ENCODE measurements at regions not wholly inside any gene's neighbourhood (a gene's known extent, or its start where the extent isn't known, plus 50 kb on each side); places are given as distances from the start of the nearest gene placed in this dataset.
A peak's percentile ranks its signal among the peaks of the same experiment; 100 is the strongest.

DNA sequence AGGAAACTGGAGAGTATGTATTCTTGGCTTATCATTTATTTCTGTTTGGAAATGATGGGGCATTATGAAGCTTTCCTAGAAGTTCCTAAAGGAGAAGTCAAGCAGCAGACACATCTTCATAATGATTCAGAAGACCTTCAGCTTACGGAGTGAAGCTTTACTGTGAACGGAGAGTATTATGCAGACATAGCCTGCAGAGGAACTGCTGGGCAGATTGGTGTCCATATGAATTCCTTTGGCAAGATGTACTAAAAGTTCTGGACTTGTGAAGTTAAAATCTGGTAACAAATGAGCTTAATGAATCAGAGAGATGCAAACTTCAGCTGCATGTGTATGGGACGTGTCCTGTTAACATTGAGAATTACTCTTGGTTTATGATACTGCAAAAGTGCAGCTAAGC is 60.1 kb downstream of the NABP1 start:
- H3K4me3 ChIP-seq (ENCODE audit: insufficient read depth, low read depth, low read length, poor library complexity, severe bottlenecking): no peak overlapping the region

DNA sequence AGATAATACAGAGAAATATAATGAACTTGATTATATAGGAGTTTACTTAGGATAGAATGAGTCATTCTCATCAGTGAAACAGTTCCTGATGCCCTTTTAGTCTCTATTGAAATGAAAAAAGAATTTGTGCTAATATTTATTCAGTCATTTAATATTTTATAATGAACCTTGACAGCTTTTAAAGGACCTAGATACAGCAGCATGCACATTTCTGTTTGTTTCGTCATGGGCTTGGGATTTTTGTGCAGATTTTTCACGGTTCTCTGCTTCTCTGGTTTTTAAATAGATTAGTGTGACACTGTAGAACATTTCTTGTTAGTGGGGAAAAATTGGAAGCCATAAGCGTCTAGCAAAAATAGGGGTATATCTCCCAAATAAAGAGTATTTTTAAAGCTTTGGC is 60.7 kb downstream of the NABP1 start:
- no peaks in the 10 kb centered on the region for H3K27me3 ChIP-seq (replicated peaks; ENCODE audit: control insufficient read depth, insufficient read depth, low read length, poor library complexity, severe bottlenecking)
- H3K4me1 ChIP-seq (ENCODE audit: control insufficient read depth, insufficient read depth, low read length, poor library complexity, severe bottlenecking): peaks cover 4% of the 10 kb centered on the region
- DNase-seq: no peak
- no peaks in the 10 kb centered on the region for H3K36me3 ChIP-seq (ENCODE audit: control insufficient read depth, insufficient read depth, low read length)
- no peak overlapping the region for H3K27ac ChIP-seq (ENCODE audit: insufficient read depth, low read length, poor library complexity, severe bottlenecking)
- no peaks in the 10 kb centered on the region for H3K9me3 ChIP-seq (ENCODE audit: control insufficient read depth, low read length)
- H3K4me3 ChIP-seq (ENCODE audit: insufficient read depth, low read depth, low read length, poor library complexity, severe bottlenecking): no peak overlapping the region

More for the DNA sequence above, 60.1 kb downstream of the NABP1 start:
- no peaks in the 10 kb centered on the region for H3K27me3 ChIP-seq (replicated peaks; ENCODE audit: control insufficient read depth, insufficient read depth, low read length, poor library complexity, severe bottlenecking)
- H3K36me3 ChIP-seq (ENCODE audit: control insufficient read depth, insufficient read depth, low read length): no peaks in the 10 kb centered on the region
- DNase-seq: no peak
- H3K27ac ChIP-seq (ENCODE audit: insufficient read depth, low read length, poor library complexity, severe bottlenecking): no peak overlapping the region
- peaks cover 4% of the 10 kb centered on the region for H3K4me1 ChIP-seq (ENCODE audit: control insufficient read depth, insufficient read depth, low read length, poor library complexity, severe bottlenecking)
- H3K9me3 ChIP-seq (ENCODE audit: control insufficient read depth, low read length): no peaks in the 10 kb centered on the region

DNA sequence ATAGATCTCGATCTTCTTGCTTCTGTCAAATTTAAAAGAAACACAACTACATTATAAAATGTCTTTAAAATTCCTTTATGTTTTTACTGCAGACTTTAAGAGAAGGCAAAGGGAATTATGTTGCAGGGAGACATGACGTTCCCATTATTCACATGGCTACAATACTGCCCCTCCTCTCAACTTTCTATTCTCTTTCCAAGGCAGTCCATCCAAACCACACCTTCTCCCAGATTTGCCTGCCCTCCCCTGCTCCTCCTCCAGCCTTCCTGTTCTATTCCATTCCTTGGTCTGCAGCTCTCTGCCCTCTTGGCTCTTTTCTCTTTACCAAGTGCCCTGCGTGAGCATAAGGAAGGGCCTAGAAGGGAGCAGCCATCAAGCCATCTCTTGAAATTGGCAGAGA is 61.3 kb downstream of the NABP1 start:
- H3K27me3 ChIP-seq (replicated peaks; ENCODE audit: control insufficient read depth, insufficient read depth, low read length, poor library complexity, severe bottlenecking): no peaks in the 10 kb centered on the region
- no peak for DNase-seq

DNA sequence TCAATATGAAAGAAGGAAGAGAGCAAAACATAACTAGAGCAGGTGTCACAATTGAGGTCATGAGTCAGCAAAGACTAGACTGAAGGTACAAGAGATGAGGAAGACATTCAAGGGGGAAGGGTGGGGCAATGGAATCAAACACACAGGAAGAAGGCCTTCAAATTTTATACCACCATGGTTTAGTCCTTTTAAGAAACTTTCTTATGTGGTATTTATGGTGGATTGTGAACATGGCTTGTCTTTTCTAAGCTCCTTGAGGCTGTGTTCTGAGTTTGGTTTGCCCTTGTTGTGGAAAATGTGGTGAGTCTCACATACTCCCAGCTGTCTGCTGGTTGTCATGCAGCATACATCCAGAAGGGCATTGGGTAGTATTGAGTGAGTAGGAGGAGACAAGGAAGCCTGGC is 62.1 kb downstream of the NABP1 start:
- Histone ChIP-seq H3K27ac (ENCODE audit: insufficient read depth, low read length, poor library complexity, severe bottlenecking) (peak overlapping the region; percentile 21), H3K36me3 (ENCODE audit: control insufficient read depth, insufficient read depth, low read length) (no peaks in the 10 kb centered on the region), H3K9me3 (ENCODE audit: control insufficient read depth, low read length) (no peaks in the 10 kb centered on the region), H3K4me1 (ENCODE audit: control insufficient read depth, insufficient read depth, low read length, poor library complexity, severe bottlenecking) (peaks cover 4% of the 10 kb centered on the region), H3K27me3 (replicated peaks; ENCODE audit: control insufficient read depth, insufficient read depth, low read length, poor library complexity, severe bottlenecking) (no peaks in the 10 kb centered on the region), H3K4me3 (ENCODE audit: insufficient read depth, low read depth, low read length, poor library complexity, severe bottlenecking) (no peak overlapping the region)
- peak; percentile 37 to 50 (median 38) for DNase-seq

More for the DNA sequence above, 61.3 kb downstream of the NABP1 start:
- Histone ChIP-seq H3K9me3 (ENCODE audit: control insufficient read depth, low read length) (no peaks in the 10 kb centered on the region), H3K4me1 (ENCODE audit: control insufficient read depth, insufficient read depth, low read length, poor library complexity, severe bottlenecking) (peaks cover 4% of the 10 kb centered on the region), H3K27ac (ENCODE audit: insufficient read depth, low read length, poor library complexity, severe bottlenecking) (no peak overlapping the region), H3K36me3 (ENCODE audit: control insufficient read depth, insufficient read depth, low read length) (no peaks in the 10 kb centered on the region), H3K4me3 (ENCODE audit: insufficient read depth, low read depth, low read length, poor library complexity, severe bottlenecking) (no peak overlapping the region)

DNA sequence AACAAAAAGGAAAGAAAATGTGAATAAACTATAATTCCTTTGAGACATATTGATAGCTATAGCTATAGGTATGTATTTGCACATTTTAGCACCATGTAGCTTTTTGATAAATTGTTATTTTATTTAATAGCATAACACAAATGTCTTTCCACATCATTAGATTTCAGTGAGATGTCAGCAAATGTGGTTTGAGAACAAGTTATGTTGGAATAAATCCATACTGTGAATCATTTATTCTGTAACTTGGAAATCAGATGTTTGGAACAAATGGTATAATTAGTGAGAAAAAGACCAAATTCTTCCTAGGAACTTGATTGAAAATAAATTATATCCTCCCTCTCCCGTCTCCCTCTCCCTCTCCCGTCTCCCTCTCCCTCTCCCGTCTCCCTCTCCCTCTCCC is 62.8 kb downstream of the NABP1 start:
- H3K36me3 ChIP-seq (ENCODE audit: control insufficient read depth, insufficient read depth, low read length): no peaks in the 10 kb centered on the region
- DNase-seq: no peak
- H3K4me1 ChIP-seq (ENCODE audit: control insufficient read depth, insufficient read depth, low read length, poor library complexity, severe bottlenecking): peaks cover 4% of the 10 kb centered on the region
- H3K9me3 ChIP-seq (ENCODE audit: control insufficient read depth, low read length): no peaks in the 10 kb centered on the region
- H3K27ac ChIP-seq (ENCODE audit: insufficient read depth, low read length, poor library complexity, severe bottlenecking): no peak overlapping the region
- no peaks in the 10 kb centered on the region for H3K27me3 ChIP-seq (replicated peaks; ENCODE audit: control insufficient read depth, insufficient read depth, low read length, poor library complexity, severe bottlenecking)
- H3K4me3 ChIP-seq (ENCODE audit: insufficient read depth, low read depth, low read length, poor library complexity, severe bottlenecking): no peak overlapping the region

DNA sequence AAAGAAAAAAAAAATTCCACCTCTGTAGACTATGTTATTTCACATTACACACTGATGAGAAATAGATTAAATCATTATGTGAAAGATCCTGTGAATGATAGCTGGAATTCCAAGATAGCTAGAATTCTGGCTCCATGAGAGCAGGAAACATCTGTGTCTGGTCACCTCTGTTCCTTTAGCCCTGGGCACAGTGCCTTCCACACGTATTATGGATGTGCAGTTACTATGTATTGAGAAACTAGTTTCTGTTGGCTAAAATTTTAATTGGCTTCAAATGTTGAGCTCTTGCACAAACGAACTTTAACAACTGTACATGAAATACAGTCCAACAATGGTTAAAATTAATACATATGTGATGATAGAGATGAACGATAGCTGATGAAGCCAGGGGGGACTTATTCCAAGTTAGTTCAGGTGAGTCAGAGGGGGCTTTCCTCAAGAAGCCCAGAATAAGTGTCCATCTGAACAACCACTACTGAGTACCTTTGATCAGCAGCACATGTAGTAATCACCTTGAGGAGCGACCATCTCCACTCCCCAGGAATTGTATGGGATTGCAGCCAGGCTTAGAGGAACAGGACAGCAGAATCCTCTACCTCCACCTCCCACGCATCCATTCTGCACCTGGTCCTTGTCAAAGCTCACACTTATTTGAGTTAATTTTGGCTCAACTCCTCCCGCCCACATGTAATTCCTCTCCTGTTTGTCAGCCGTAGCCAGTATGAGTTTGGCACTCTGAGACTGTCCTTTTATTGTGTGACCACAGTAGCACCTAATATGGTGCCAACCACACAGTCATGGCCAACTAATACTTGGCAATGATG is 68.6 kb downstream of the NABP1 start:
- H3K27me3 ChIP-seq (replicated peaks; ENCODE audit: control insufficient read depth, insufficient read depth, low read length, poor library complexity, severe bottlenecking): no peaks in the 10 kb centered on the region
- DNase-seq: no peak
- H3K36me3 ChIP-seq (ENCODE audit: control insufficient read depth, insufficient read depth, low read length): no peaks in the 10 kb centered on the region
- no peak overlapping the region for H3K4me3 ChIP-seq (ENCODE audit: insufficient read depth, low read depth, low read length, poor library complexity, severe bottlenecking)
- no peaks in the 10 kb centered on the region for H3K9me3 ChIP-seq (ENCODE audit: control insufficient read depth, low read length)
- no peak overlapping the region for H3K27ac ChIP-seq (ENCODE audit: insufficient read depth, low read length, poor library complexity, severe bottlenecking)
- H3K4me1 ChIP-seq (ENCODE audit: control insufficient read depth, insufficient read depth, low read length, poor library complexity, severe bottlenecking): no peaks in the 10 kb centered on the region

DNA sequence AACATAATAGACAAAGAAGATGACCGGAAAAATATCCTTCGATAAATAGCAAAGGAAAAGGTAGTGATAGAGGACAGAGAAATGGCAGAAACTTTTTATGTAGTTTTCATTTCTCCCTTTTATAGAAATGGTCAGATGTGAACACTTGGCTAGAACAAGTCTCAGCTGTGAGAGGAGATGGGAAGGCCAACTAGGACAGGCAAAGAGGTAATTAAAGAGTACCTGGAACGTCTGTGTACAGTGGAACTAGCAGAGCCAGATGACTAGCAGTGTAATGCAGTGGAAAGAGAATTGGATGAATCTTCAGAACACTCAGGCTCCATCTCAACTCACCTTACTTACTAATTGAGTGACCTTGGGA is 69.2 kb downstream of the NABP1 start:
- no peaks in the 10 kb centered on the region for H3K9me3 ChIP-seq (ENCODE audit: control insufficient read depth, low read length)
- H3K27ac ChIP-seq (ENCODE audit: insufficient read depth, low read length, poor library complexity, severe bottlenecking): no peak overlapping the region
- H3K27me3 ChIP-seq (replicated peaks; ENCODE audit: control insufficient read depth, insufficient read depth, low read length, poor library complexity, severe bottlenecking): no peaks in the 10 kb centered on the region
- H3K4me1 ChIP-seq (ENCODE audit: control insufficient read depth, insufficient read depth, low read length, poor library complexity, severe bottlenecking): no peaks in the 10 kb centered on the region
- DNase-seq: no peak
- H3K36me3 ChIP-seq (ENCODE audit: control insufficient read depth, insufficient read depth, low read length): no peaks in the 10 kb centered on the region
- H3K4me3 ChIP-seq (ENCODE audit: insufficient read depth, low read depth, low read length, poor library complexity, severe bottlenecking): no peak overlapping the region

DNA sequence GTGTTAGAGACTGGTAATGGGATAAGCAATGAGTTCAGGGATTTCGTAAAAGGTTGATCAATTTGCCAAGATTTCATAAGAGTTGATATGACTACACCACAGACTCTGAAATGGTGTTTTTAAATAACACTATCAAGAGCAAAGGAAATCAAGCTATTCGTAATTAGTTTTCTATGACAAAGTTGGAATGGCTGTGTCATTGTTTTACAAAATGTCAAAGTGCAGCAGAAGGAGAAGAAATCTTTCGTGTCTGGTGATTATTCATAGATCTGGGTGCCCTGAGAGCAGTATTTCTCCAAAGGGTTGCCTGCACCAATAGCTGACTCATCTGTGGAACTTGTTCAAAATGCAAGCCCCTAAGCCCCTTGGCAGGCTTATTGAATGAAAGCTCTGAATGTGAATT is 70.1 kb downstream of the NABP1 start:
- Histone ChIP-seq H3K36me3 (ENCODE audit: control insufficient read depth, insufficient read depth, low read length) (no peaks in the 10 kb centered on the region), H3K4me1 (ENCODE audit: control insufficient read depth, insufficient read depth, low read length, poor library complexity, severe bottlenecking) (no peaks in the 10 kb centered on the region), H3K9me3 (ENCODE audit: control insufficient read depth, low read length) (no peaks in the 10 kb centered on the region), H3K27ac (ENCODE audit: insufficient read depth, low read length, poor library complexity, severe bottlenecking) (no peak overlapping the region), H3K4me3 (ENCODE audit: insufficient read depth, low read depth, low read length, poor library complexity, severe bottlenecking) (no peak overlapping the region), H3K27me3 (replicated peaks; ENCODE audit: control insufficient read depth, insufficient read depth, low read length, poor library complexity, severe bottlenecking) (no peaks in the 10 kb centered on the region)
- DNase-seq: no peak

DNA sequence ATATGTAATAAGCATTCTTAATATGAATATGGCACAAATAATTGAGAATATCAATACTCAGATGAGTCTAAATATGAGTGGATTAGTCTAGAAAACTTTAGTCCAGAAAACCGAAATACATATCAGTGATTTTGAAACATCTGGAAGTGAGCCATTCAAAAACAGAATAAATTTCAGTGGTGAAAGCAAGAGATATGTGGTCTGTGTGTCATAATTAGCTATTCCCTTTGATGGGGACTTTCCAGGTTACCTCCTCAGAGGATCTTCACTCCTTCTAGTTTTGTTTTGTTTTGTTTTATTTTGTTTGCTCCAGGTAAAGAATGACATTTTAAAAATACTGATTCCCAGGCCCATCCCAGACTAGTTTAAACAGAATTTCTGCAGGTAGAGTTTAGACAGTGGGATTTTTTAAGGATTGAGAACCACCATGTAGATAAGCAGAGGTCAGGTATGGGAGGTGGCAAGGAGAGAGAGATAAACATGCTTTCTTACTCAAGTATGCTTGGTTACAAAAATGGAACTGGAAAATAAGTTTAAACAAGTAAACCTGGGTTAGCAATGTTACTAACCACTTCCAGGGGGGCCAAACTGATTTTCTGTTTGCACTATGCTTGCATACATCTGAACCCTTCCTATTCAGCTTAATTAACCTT is 70.7 kb downstream of the NABP1 start:
- Histone ChIP-seq H3K4me1 (ENCODE audit: control insufficient read depth, insufficient read depth, low read length, poor library complexity, severe bottlenecking) (no peaks in the 10 kb centered on the region), H3K27ac (ENCODE audit: insufficient read depth, low read length, poor library complexity, severe bottlenecking) (no peak overlapping the region), H3K36me3 (ENCODE audit: control insufficient read depth, insufficient read depth, low read length) (no peaks in the 10 kb centered on the region), H3K4me3 (ENCODE audit: insufficient read depth, low read depth, low read length, poor library complexity, severe bottlenecking) (no peak overlapping the region), H3K27me3 (replicated peaks; ENCODE audit: control insufficient read depth, insufficient read depth, low read length, poor library complexity, severe bottlenecking) (no peaks in the 10 kb centered on the region), H3K9me3 (ENCODE audit: control insufficient read depth, low read length) (no peaks in the 10 kb centered on the region)
- no peak for DNase-seq

DNA sequence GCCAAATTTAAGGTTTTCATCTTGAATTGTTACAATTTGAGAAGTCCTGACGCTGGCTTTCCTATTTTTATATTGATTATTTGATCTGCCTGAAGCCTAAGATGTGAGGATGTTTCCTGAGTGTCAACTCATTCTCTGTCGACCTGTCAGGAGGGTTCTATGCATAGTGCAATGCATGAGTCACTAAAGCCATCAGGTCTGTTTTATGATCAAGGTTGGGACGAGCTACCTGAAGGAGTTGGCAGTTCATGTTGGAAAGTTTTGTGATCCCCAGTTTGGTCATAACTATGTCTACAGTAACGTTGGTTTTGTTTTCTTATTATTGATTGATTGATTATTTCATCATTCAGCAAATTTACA is 71.2 kb downstream of the NABP1 start:
- Histone ChIP-seq H3K4me3 (ENCODE audit: insufficient read depth, low read depth, low read length, poor library complexity, severe bottlenecking) (no peak overlapping the region), H3K36me3 (ENCODE audit: control insufficient read depth, insufficient read depth, low read length) (no peaks in the 10 kb centered on the region), H3K9me3 (ENCODE audit: control insufficient read depth, low read length) (no peaks in the 10 kb centered on the region), H3K4me1 (ENCODE audit: control insufficient read depth, insufficient read depth, low read length, poor library complexity, severe bottlenecking) (no peaks in the 10 kb centered on the region), H3K27me3 (replicated peaks; ENCODE audit: control insufficient read depth, insufficient read depth, low read length, poor library complexity, severe bottlenecking) (no peaks in the 10 kb centered on the region), H3K27ac (ENCODE audit: insufficient read depth, low read length, poor library complexity, severe bottlenecking) (no peak overlapping the region)
- no peak for DNase-seq

Measured in effector memory CD4-positive, alpha-beta T cell (primary cell).